HFFc6 (cell line): ENCODE measurements at regions not wholly inside any gene's neighbourhood (a gene's known extent, or its start where the extent isn't known, plus 50 kb on each side); places are given as distances from the start of the nearest gene placed in this dataset.

ENCODE experiments used
- DNase-seq: peaks from one replicate; pipeline ENCODE4 v3.0.0-alpha.2; 2018
- H3K27ac Mint-ChIP-seq: 2 replicates; pipeline ENCODE4 v1.8.0; 2020; ENCODE audit warnings: mild to moderate bottlenecking, mixed read lengths
- H3K27me3 Mint-ChIP-seq: 2 replicates; pipeline ENCODE4 v1.8.0; 2021; ENCODE audit warnings: mild to moderate bottlenecking, moderate library complexity, mixed read lengths; ENCODE audit not compliant: insufficient read depth
- H3K36me3 Mint-ChIP-seq: 2 replicates; pipeline ENCODE4 v1.8.0; 2021; ENCODE audit warnings: low read depth, mixed read lengths
- H3K4me1 Mint-ChIP-seq: 2 replicates; pipeline ENCODE4 v1.8.0; 2020; ENCODE audit warnings: low read depth, mixed read lengths
- H3K4me3 Mint-ChIP-seq: 2 replicates; pipeline ENCODE4 v1.8.0; 2020; ENCODE audit warnings: mild to moderate bottlenecking, moderate library complexity, mixed read lengths
- H3K9me3 Mint-ChIP-seq: 2 replicates; pipeline ENCODE4 v1.8.0; 2020; ENCODE audit warnings: mild to moderate bottlenecking, mixed read lengths
- CTCF ChIP-seq: fragments of 200-600 bp; sonication (generic); IDR thresholded peaks from 2 replicates; pipeline ENCODE4 v1.5.0; 2021; ENCODE audit warnings: antibody characterized with exemption, mild to moderate bottlenecking

DNA sequence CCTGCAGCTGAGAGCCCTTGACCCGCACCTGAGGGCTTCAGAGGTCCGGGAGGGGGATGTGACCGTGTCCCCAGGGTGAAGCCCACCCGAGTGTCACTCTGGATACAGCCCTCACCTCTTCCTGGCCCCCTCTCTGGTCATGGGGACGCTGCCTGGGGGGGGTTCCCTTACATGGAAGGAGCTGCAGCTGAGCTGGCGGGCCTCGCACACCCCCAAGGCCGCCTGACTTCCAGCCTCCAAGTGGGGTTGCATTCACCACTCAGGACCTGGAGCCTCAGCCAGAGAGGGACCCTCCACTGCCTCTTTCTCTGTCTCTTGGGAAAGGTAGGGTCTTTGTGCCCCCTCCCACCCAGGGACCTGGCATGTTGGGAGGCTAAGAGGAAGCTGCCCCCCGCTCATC, 284.6 kb downstream of the SEC14L1 start:
- Mint-ChIP-seq H3K36me3 (peaks cover 12% of the 10 kb centered on the region), H3K27ac (peak overlapping the region; percentile 95), H3K4me3 (no peak overlapping the region), H3K27me3 (peaks cover 24% of the 10 kb centered on the region), H3K9me3 (no peaks in the 10 kb centered on the region), H3K4me1 (peaks cover 92% of the 10 kb centered on the region)
- TF ChIP-seq CTCF = no peak
- no peak for DNase-seq

DNA sequence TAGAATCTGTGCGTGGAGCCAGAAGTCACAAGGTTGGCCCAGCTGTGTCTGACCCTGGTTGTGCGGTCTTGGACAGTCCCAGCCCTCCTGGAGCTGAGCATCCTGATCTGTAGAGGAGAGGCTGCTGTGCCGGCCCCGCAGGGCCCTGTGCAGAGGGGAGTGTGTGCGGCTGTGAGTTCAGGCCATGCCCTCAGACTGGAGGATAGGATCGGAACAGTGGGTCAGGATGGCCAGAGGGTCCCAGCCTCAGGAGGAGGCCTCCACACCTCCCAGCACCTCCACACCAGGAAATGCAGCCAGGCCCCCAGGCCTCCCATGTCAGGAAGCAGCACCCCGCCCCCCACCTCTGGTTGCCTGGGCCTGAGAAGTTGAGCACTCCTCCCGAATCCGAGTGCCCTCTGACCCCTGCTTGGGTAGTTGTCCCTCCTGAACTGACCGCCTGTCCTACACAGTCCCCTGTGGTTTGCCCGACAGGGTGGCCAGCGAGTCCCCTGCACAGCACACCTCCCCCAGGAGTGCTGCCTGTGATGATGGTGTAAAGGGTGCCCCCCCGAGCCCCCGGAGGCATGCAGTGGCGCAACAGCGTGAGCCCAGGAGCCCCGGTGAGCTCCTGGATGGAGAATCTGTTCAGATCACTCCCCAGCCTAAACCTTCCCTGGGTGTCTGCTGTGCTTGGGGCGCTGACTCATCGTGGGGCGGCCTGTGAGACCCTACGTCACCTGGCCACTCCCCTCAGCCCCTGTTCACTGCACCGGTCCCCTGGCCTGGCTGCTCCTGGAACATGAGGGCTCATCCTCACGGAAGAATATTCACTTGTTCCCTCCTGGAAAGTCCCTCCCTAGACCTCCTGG, 285.2 kb downstream of the SEC14L1 start:
- Mint-ChIP-seq H3K36me3 (peaks cover 7% of the 10 kb centered on the region), H3K27ac (peak overlapping the region; percentile 95), H3K4me1 (peaks cover 92% of the 10 kb centered on the region), H3K27me3 (peaks cover 23% of the 10 kb centered on the region), H3K4me3 (peak overlapping the region; percentile 68), H3K9me3 (no peaks in the 10 kb centered on the region)
- DNase-seq = peak; percentile 86
- no peak for TF ChIP-seq CTCF

- no peaks in the 10 kb centered on the region for H3K36me3 Mint-ChIP-seq
- peak overlapping the region; percentile 68 for H3K4me3 Mint-ChIP-seq
- TF ChIP-seq CTCF = no peak
- H3K27me3 Mint-ChIP-seq = peaks cover 20% of the 10 kb centered on the region
- DNase-seq = no peak
- H3K9me3 Mint-ChIP-seq = no peaks in the 10 kb centered on the region
- peaks cover 92% of the 10 kb centered on the region for H3K4me1 Mint-ChIP-seq
- peak overlapping the region; percentile 95 for H3K27ac Mint-ChIP-seq
These were observed 286.1 kb downstream of the SEC14L1 start for GRCh38 chr17:77426676-77427386.

GRCh38 chr17:77427391-77427991, 286.7 kb downstream of the SEC14L1 start:
- Mint-ChIP-seq H3K4me3 (peak overlapping the region; percentile 68), H3K9me3 (no peaks in the 10 kb centered on the region), H3K27me3 (peaks cover 20% of the 10 kb centered on the region), H3K36me3 (no peaks in the 10 kb centered on the region), H3K27ac (peak overlapping the region; percentile 95), H3K4me1 (peaks cover 95% of the 10 kb centered on the region)
- DNase-seq = peak; percentile 84
- TF ChIP-seq CTCF = peak; percentile 30; the same call in 1 of the 2 replicates

- DNase-seq = no peak
- H3K4me3 Mint-ChIP-seq = peak overlapping the region; percentile 68
- no peak for TF ChIP-seq CTCF
- H3K36me3 Mint-ChIP-seq = no peaks in the 10 kb centered on the region
- H3K27me3 Mint-ChIP-seq = peaks cover 18% of the 10 kb centered on the region
- H3K4me1 Mint-ChIP-seq = peaks cover 95% of the 10 kb centered on the region
- no peaks in the 10 kb centered on the region for H3K9me3 Mint-ChIP-seq
- H3K27ac Mint-ChIP-seq = peak overlapping the region; percentile 95
These were observed 287.4 kb downstream of the SEC14L1 start for GRCh38 chr17:77428020-77428748.
